K562 (cell line): ENCODE measurements at regions not wholly inside any gene's neighbourhood (a gene's known extent, or its start where the extent isn't known, plus 50 kb on each side); places are given as distances from the start of the nearest gene placed in this dataset.

ENCODE experiments used
- ATAC-seq: fragments of 200-7000 bp; cut with Tn5 transposase; 3 replicates; pipeline ENCODE4 v1.9.1; 2020; ENCODE audit warnings: moderate library complexity
- BruUV-seq: library from RNA; stranded (reverse); fragments of 400-500 nt; replicated peaks from 2 replicates; lab custom pipeline; 2021; lab: Mats Ljungman, UMichigan
- CTCF ChIA-PET: fragments of 300-600 bp; formaldehyde crosslinking; extraction: SDS; loops from one replicate; lab custom pipeline; 2021; ENCODE audit warnings: low intra/inter-chr PET ratio; lab: Yijun Ruan, JAX
- POLR2A ChIA-PET: fragments of 300-600, 350-650 bp; sonication (Branson Sonifier 250); formaldehyde crosslinking; extraction: SDS; loops from one replicate; lab custom pipeline; 2021; ENCODE audit warnings: antibody characterized with exemption, inconsistent platforms; lab: Yijun Ruan, JAX
- DNase-seq, 4 experiments: peaks; one replicate each; pipeline versions ENCODE4 v3.0.0 to v3.0.0-alpha.2; 2011 to 2018; ENCODE audit warnings: low spot score in 3 of 4, mixed read lengths in 3 of 4; ENCODE audit errors: extremely low read depth in 1 of 4
- FAIRE-seq: peaks from 2 replicates; lab custom pipeline; 2011; peaks lifted over from hg19 to GRCh38; lab: Jason Lieb, UNC
- H2AFZ ChIP-seq: 2 replicates; pipeline ENCODE4 v1.6.0; 2011; ENCODE audit warnings: low read depth, low read length, control low read depth, inconsistent platforms
- H3K27ac ChIP-seq: fragments of 200-600 bp; 3 replicates; pipeline ENCODE4 v1.8.0; 2011; ENCODE audit warnings: low read depth, mild to moderate bottlenecking, control low read depth, inconsistent platforms, low read length, moderate library complexity, mixed read lengths; ENCODE audit errors: extremely low read depth
- H3K27me3 ChIP-seq, 2 experiments: fragments of 300-600 bp in 1 of 2; 2 replicates in 1 of 2; 3 replicates in 1 of 2; pipeline versions ENCODE4 v1.6.0 to v1.8.0; 2011; ENCODE audit warnings: inconsistent platforms in 2 of 2, low read length in 2 of 2, mild to moderate bottlenecking in 1 of 2, mixed read lengths in 1 of 2, moderate library complexity in 1 of 2; ENCODE audit not compliant: control insufficient read depth in 2 of 2, insufficient read depth in 2 of 2
- H3K36me3 ChIP-seq: fragments of 300-600 bp; 3 replicates; pipeline ENCODE4 v1.8.0; 2011; ENCODE audit warnings: mild to moderate bottlenecking, low read length, inconsistent platforms; ENCODE audit not compliant: control insufficient read depth, insufficient read depth
- H3K4me1 ChIP-seq, 2 experiments: fragments of 200-600 bp in 1 of 2; replicated peaks in 1 of 2; 2 replicates in 1 of 2; 3 replicates in 1 of 2; pipeline versions ENCODE4 v1.5.1 to v1.8.0; 2011; ENCODE audit warnings: inconsistent platforms in 2 of 2, low read length in 2 of 2, mild to moderate bottlenecking in 1 of 2, mixed read lengths in 1 of 2, moderate library complexity in 1 of 2; ENCODE audit not compliant: control insufficient read depth in 2 of 2, insufficient read depth in 2 of 2
- H3K4me2 ChIP-seq: 2 replicates; pipeline ENCODE4 v1.6.1; 2011; ENCODE audit warnings: low read length, control low read depth, inconsistent platforms, mixed read lengths; ENCODE audit not compliant: insufficient read depth
- H3K4me3 ChIP-seq: fragments of 200-600 bp; sonication (generic), shearing (Covaris generic); 2 replicates; pipeline ENCODE4 v1.5.1; 2016; ENCODE audit warnings: control low read depth, inconsistent platforms
- H3K79me2 ChIP-seq: fragments of 200-600 bp; 3 replicates; pipeline ENCODE4 v1.8.0; 2011; ENCODE audit warnings: low read length, inconsistent platforms; ENCODE audit not compliant: control insufficient read depth, insufficient read depth
- H3K9ac ChIP-seq, 2 experiments: 2 replicates each; pipeline versions ENCODE4 v1.6.0 to v1.6.1; 2011; ENCODE audit warnings: low read depth in 2 of 2, low read length in 2 of 2, control low read depth in 1 of 2, inconsistent platforms in 1 of 2, mild to moderate bottlenecking in 1 of 2, mixed read lengths in 1 of 2; ENCODE audit not compliant: insufficient read depth in 1 of 2
- H3K9me1 ChIP-seq: one replicate; pipeline ENCODE4 v1.6.0; 2011; ENCODE audit warnings: inconsistent platforms, mild to moderate bottlenecking, low read length, moderate library complexity; ENCODE audit not compliant: control insufficient read depth, insufficient read depth
- H3K9me3 ChIP-seq: replicated peaks from 2 replicates; pipeline ENCODE4 v1.5.1; 2011; ENCODE audit warnings: low read depth, low read length, inconsistent platforms; ENCODE audit not compliant: control insufficient read depth, insufficient read depth
- H4K20me1 ChIP-seq: replicated peaks from 2 replicates; pipeline ENCODE4 v1.6.1; 2011; ENCODE audit warnings: low read length, inconsistent platforms, mixed read lengths; ENCODE audit not compliant: control insufficient read depth, insufficient read depth
- E2F4 ChIP-seq: sonication (generic); formaldehyde crosslinking; IDR thresholded peaks from 2 replicates; pipeline ENCODE4 v1.8.0; 2022; ENCODE audit warnings: mild to moderate bottlenecking, low read depth, missing genetic modification reagents
- ETS2 ChIP-seq: IDR thresholded peaks from 2 replicates; pipeline ENCODE4 v1.6.1; 2016; ENCODE audit warnings: borderline replicate concordance, missing genetic modification characterization, mild to moderate bottlenecking, moderate library complexity, missing compliant biosample characterization; ENCODE audit not compliant: poor library complexity, severe bottlenecking
- FUS ChIP-seq: fragments of 200-400 bp; formaldehyde crosslinking; optimal IDR thresholded peaks from 2 replicates; pipeline ENCODE3; 2017; ENCODE audit warnings: low read depth, low read length
- GABPB1 ChIP-seq: sonication (generic); formaldehyde crosslinking; IDR thresholded peaks from 2 replicates; pipeline ENCODE4 v1.8.0; 2022; ENCODE audit warnings: mild to moderate bottlenecking, missing genetic modification reagents
- KLF1 ChIP-seq: fragments of 450-650 bp; IDR thresholded peaks from 2 replicates; pipeline ENCODE4 v1.6.1; 2016; ENCODE audit warnings: missing genetic modification characterization, missing compliant biosample characterization
- MYNN ChIP-seq, 2 experiments: sonication (generic); formaldehyde crosslinking in 1 of 2; IDR thresholded peaks; 2 replicates each; pipeline versions ENCODE4 v1.5.0 to v1.6.1; 2016 to 2020; ENCODE audit warnings: antibody characterized with exemption in 1 of 2, missing genetic modification reagents in 1 of 2
- PTBP1 ChIP-seq: fragments of 200-400 bp; formaldehyde crosslinking; IDR thresholded peaks from 2 replicates; pipeline ENCODE4 v1.6.1; 2017; ENCODE audit warnings: low read depth, low read length
- RBM22 ChIP-seq: fragments of 200-400 bp; formaldehyde crosslinking; IDR thresholded peaks from 2 replicates; pipeline ENCODE4 v1.6.1; 2018; ENCODE audit warnings: low read length, low read depth; ENCODE audit not compliant: poor library complexity, severe bottlenecking
- TARDBP ChIP-seq: fragments of 450-650 bp; IDR thresholded peaks from 2 replicates; pipeline ENCODE4 v1.6.1; 2016
- ZBTB8A ChIP-seq: fragments of 450-650 bp; IDR thresholded peaks from 2 replicates; pipeline ENCODE4 v1.6.1; 2018; ENCODE audit warnings: mild to moderate bottlenecking, moderate library complexity; ENCODE audit not compliant: partially characterized antibody
- ZNF589 ChIP-seq: fragments of 200-800 bp; sonication (Bioruptor generic); IDR thresholded peaks from 2 replicates; pipeline ENCODE4 v1.6.1; 2016; ENCODE audit warnings: low read depth, missing genetic modification characterization, missing compliant biosample characterization
- ZNF766 ChIP-seq: fragments of 200-800 bp; sonication (Bioruptor generic); conservative IDR thresholded peaks from 2 replicates; pipeline ENCODE4 v1.6.1; 2016; ENCODE audit warnings: missing genetic modification characterization, missing compliant biosample characterization
- WGBS: fragments of 100-300 bp; shearing (Covaris generic); methylation state at CpG from one replicate; pipeline ENCODE4 v1.1.6; 2016; ENCODE audit warnings: low coverage, mixed read lengths; ENCODE audit not compliant: insufficient coverage; ENCODE audit errors: missing lambda C conversion rate; 5-methylcytosine and 5-hydroxymethylcytosine counted together
- in situ Hi-C: fragments of 300-500 bp; cut with MboI; formaldehyde crosslinking; loops from 4 replicates; pipeline ENCODE4 v1.15.0; 2018; ENCODE audit warnings: inconsistent platforms, mixed read lengths
- intact Hi-C: fragments of 100-400 bp; cut with micrococcal nuclease; formaldehyde crosslinking; loops from 2 replicates; pipeline ENCODE4 v1.14.2; 2022

- BruUV-seq, result no TSS peak
- Histone ChIP-seq H3K79me2 (no peaks in the 10 kb centered on the region), H3K9me3 (no peaks in the 10 kb centered on the region), H3K4me2 (no peak overlapping the region), H4K20me1 (no peaks in the 10 kb centered on the region), H3K9ac (no peak overlapping the region), H3K4me3 (no peak overlapping the region), H3K4me1 (no peaks in the 10 kb centered on the region), H3K36me3 (no peaks in the 10 kb centered on the region), H3K9me1 (no peaks in the 10 kb centered on the region), H2AFZ (no peak overlapping the region), H3K27ac (no peak overlapping the region), H3K27me3 (no peaks in the 10 kb centered on the region; a peak in 1 of 5 replicates)
- CTCF ChIA-PET, result no interaction called here
- 0% methylated on average over 3 of the region's 3 CpGs for WGBS
- POLR2A ChIA-PET, result no interaction called here
- no peak for ATAC-seq
- intact Hi-C loops, result no loop called here
- TF ChIP-seq KLF1 (tag) (no peak), TARDBP (no peak), PTBP1 (no peak), MYNN (IDR thresholded peaks at IDR 0.05) (no peak), MYNN (CRISPR knock-in tag; IDR thresholded peaks at IDR 0.05) (no peak), ETS2 (no peak), ZNF766 (CRISPR knock-in tag) (no peak), ZNF589 (CRISPR knock-in tag) (no peak), GABPB1 (no peak), RBM22 (no peak), ZBTB8A (no peak), FUS (no peak), E2F4 (no peak)
- no peak for DNase-seq
- in situ Hi-C loops, result no loop called here
- FAIRE-seq, result no peak
Observed at GRCh38 chr2:119062652-119063051, 95.9 kb downstream of the C1QL2 start.
